Skeletal muscle satellite cell (primary cell): ENCODE measurements at regions not wholly inside any gene's neighbourhood (a gene's known extent, or its start where the extent isn't known, plus 50 kb on each side); places are given as distances from the start of the nearest gene placed in this dataset.
"Not testable (repeated sequence)": the region's sequence is repeated elsewhere in the genome, so short reads cannot be mapped to it uniquely, and the experiment has no call there.

Experiments
- H3K27me3 ChIP-seq: 2 replicates; pipeline ENCODE4 v1.7.0; 2013; ENCODE audit warnings: low read length; ENCODE audit not compliant: control insufficient read depth, insufficient read depth
- H3K36me3 ChIP-seq: 2 replicates; pipeline ENCODE4 v1.7.0; 2013; ENCODE audit warnings: mild to moderate bottlenecking, control low read depth, low read length; ENCODE audit not compliant: insufficient read depth
- H3K4me1 ChIP-seq: 2 replicates; pipeline ENCODE4 v1.7.0; 2013; ENCODE audit warnings: low read length; ENCODE audit not compliant: control insufficient read depth, insufficient read depth
- H3K4me2 ChIP-seq: 2 replicates; pipeline ENCODE4 v1.7.0; 2013; ENCODE audit warnings: mild to moderate bottlenecking, low read length
- H3K4me3 ChIP-seq: 2 replicates; pipeline ENCODE4 v1.7.0; 2013; ENCODE audit warnings: low read length
- H3K9ac ChIP-seq: 2 replicates; pipeline ENCODE4 v1.7.0; 2013; ENCODE audit warnings: mild to moderate bottlenecking, low read depth, low read length, moderate library complexity
- H3K9me3 ChIP-seq: replicated peaks from 2 replicates; pipeline ENCODE4 v1.7.0; 2013; ENCODE audit warnings: mild to moderate bottlenecking, control low read depth, low read length

GRCh38 chr7:114150689-114151088, 231.9 kb upstream of the PPP1R3A start:
- H3K27me3 ChIP-seq, result no peaks in the 10 kb centered on the region
- H3K4me1 ChIP-seq, result no peaks in the 10 kb centered on the region
- no peak overlapping the region for H3K4me3 ChIP-seq
- no peaks in the 10 kb centered on the region for H3K9me3 ChIP-seq
- no peaks in the 10 kb centered on the region for H3K36me3 ChIP-seq
- H3K4me2 ChIP-seq, result no peak overlapping the region
- no peak overlapping the region for H3K9ac ChIP-seq

- Histone ChIP-seq H3K4me3 (no peak overlapping the region), H3K9me3 (no peaks in the 10 kb centered on the region), H3K27me3 (no peaks in the 10 kb centered on the region), H3K4me1 (no peaks in the 10 kb centered on the region), H3K9ac (no peak overlapping the region), H3K4me2 (no peak overlapping the region), H3K36me3 (no peaks in the 10 kb centered on the region)
These were observed 230.0 kb upstream of the PPP1R3A start for GRCh38 chr7:114148779-114149178.

GRCh38 chr7:114141415-114141814, 222.6 kb upstream of the PPP1R3A start:
- H3K4me2 ChIP-seq, result no peak overlapping the region
- no peaks in the 10 kb centered on the region for H3K36me3 ChIP-seq
- H3K9me3 ChIP-seq, result no peaks in the 10 kb centered on the region
- no peak overlapping the region for H3K4me3 ChIP-seq
- H3K9ac ChIP-seq, result no peak overlapping the region
- H3K4me1 ChIP-seq, result no peaks in the 10 kb centered on the region
- H3K27me3 ChIP-seq, result no peaks in the 10 kb centered on the region

GRCh38 chr7:114140561-114140960, 221.8 kb upstream of the PPP1R3A start:
- no peaks in the 10 kb centered on the region for H3K27me3 ChIP-seq
- H3K36me3 ChIP-seq, result no peaks in the 10 kb centered on the region
- no peaks in the 10 kb centered on the region for H3K9me3 ChIP-seq
- H3K4me1 ChIP-seq, result no peaks in the 10 kb centered on the region
- no peak overlapping the region for H3K4me2 ChIP-seq
- no peak overlapping the region for H3K4me3 ChIP-seq
- H3K9ac ChIP-seq, result no peak overlapping the region

GRCh38 chr7:114139690-114140089, 220.9 kb upstream of the PPP1R3A start:
- H3K4me2 ChIP-seq, H3K4me1 ChIP-seq, H3K36me3 ChIP-seq, H3K9me3 ChIP-seq, H3K4me3 ChIP-seq, H3K27me3 ChIP-seq, H3K9ac ChIP-seq: not testable (repeated sequence)

- H3K36me3 ChIP-seq, result no peaks in the 10 kb centered on the region
- H3K4me2 ChIP-seq, result no peak overlapping the region
- no peaks in the 10 kb centered on the region for H3K27me3 ChIP-seq
- H3K9ac ChIP-seq, result no peak overlapping the region
- no peak overlapping the region for H3K4me3 ChIP-seq
- H3K4me1 ChIP-seq, result no peaks in the 10 kb centered on the region
- H3K9me3 ChIP-seq, result no peaks in the 10 kb centered on the region
These were observed 219.8 kb upstream of the PPP1R3A start for GRCh38 chr7:114138587-114138986.

GRCh38 chr7:114133717-114134116, 214.9 kb upstream of the PPP1R3A start:
- H3K4me2 ChIP-seq, result no peak overlapping the region
- H3K4me3 ChIP-seq, result no peak overlapping the region
- no peak overlapping the region for H3K9ac ChIP-seq
- H3K4me1 ChIP-seq, result no peaks in the 10 kb centered on the region
- H3K27me3 ChIP-seq, result no peaks in the 10 kb centered on the region
- H3K9me3 ChIP-seq, result no peaks in the 10 kb centered on the region
- H3K36me3 ChIP-seq, result no peaks in the 10 kb centered on the region

GRCh38 chr7:114130866-114131265, 212.1 kb upstream of the PPP1R3A start:
- H3K36me3 ChIP-seq, result no peaks in the 10 kb centered on the region
- H3K4me1 ChIP-seq, result no peaks in the 10 kb centered on the region
- H3K4me2 ChIP-seq, result no peak overlapping the region
- no peaks in the 10 kb centered on the region for H3K27me3 ChIP-seq
- no peak overlapping the region for H3K4me3 ChIP-seq
- no peaks in the 10 kb centered on the region for H3K9me3 ChIP-seq
- H3K9ac ChIP-seq, result no peak overlapping the region

- Histone ChIP-seq H3K4me1 (no peaks in the 10 kb centered on the region), H3K36me3 (no peaks in the 10 kb centered on the region)
These were observed 210.1 kb upstream of the PPP1R3A start for GRCh38 chr7:114128880-114129279.

GRCh38 chr7:114126095-114126494, 207.3 kb upstream of the PPP1R3A start:
- H3K9ac ChIP-seq, result no peak overlapping the region
- no peaks in the 10 kb centered on the region for H3K4me1 ChIP-seq
- no peaks in the 10 kb centered on the region for H3K36me3 ChIP-seq
- H3K4me3 ChIP-seq, result no peak overlapping the region
- no peak overlapping the region for H3K4me2 ChIP-seq
- H3K9me3 ChIP-seq, result no peaks in the 10 kb centered on the region
- H3K27me3 ChIP-seq, result no peaks in the 10 kb centered on the region

More at GRCh38 chr7:114128880-114129279, 210.1 kb upstream of the PPP1R3A start:
- H3K9me3 ChIP-seq, result no peaks in the 10 kb centered on the region
- H3K9ac ChIP-seq, result no peak overlapping the region
- H3K27me3 ChIP-seq, result no peaks in the 10 kb centered on the region
- H3K4me3 ChIP-seq, result no peak overlapping the region
- no peak overlapping the region for H3K4me2 ChIP-seq

- H3K4me2 ChIP-seq, result peak overlapping the region; percentile 2
- H3K4me3 ChIP-seq, result no peak overlapping the region
- no peaks in the 10 kb centered on the region for H3K27me3 ChIP-seq
- H3K36me3 ChIP-seq, result no peaks in the 10 kb centered on the region
- no peaks in the 10 kb centered on the region for H3K9me3 ChIP-seq
- H3K9ac ChIP-seq, result no peak overlapping the region
- peaks cover 27% of the 10 kb centered on the region for H3K4me1 ChIP-seq
These were observed 194.0 kb upstream of the PPP1R3A start for GRCh38 chr7:114112806-114113205.

- no peak overlapping the region for H3K9ac ChIP-seq
- no peaks in the 10 kb centered on the region for H3K36me3 ChIP-seq
- H3K4me1 ChIP-seq, result peaks cover 27% of the 10 kb centered on the region
- H3K9me3 ChIP-seq, result no peaks in the 10 kb centered on the region
- no peaks in the 10 kb centered on the region for H3K27me3 ChIP-seq
- no peak overlapping the region for H3K4me3 ChIP-seq
- H3K4me2 ChIP-seq, result no peak overlapping the region
These were observed 191.9 kb upstream of the PPP1R3A start for GRCh38 chr7:114110666-114111065.
